GM19023 (cell line): ENCODE measurements at regions not wholly inside any gene's neighbourhood (a gene's known extent, or its start where the extent isn't known, plus 50 kb on each side); places are given as distances from the start of the nearest gene placed in this dataset.
"Not testable (repeated sequence)": the region's sequence is repeated elsewhere in the genome, so short reads cannot be mapped to it uniquely, and the experiment has no call there.

Source experiments
- ATAC-seq: cut with Tn5 transposase; IDR thresholded peaks from one replicate; pipeline ENCODE4 v1.9.1; 2021; ENCODE audit warnings: mild to moderate bottlenecking, moderate library complexity; ENCODE audit not compliant: unreplicated experiment

GRCh38 chr15:20309966-20310365 lies 231.6 kb downstream of the GOLGA6L6 start:
- not testable (repeated sequence) for ATAC-seq

- ATAC-seq, result not testable (repeated sequence)
Observed at GRCh38 chr15:20309395-20309794, 232.2 kb downstream of the GOLGA6L6 start.

GRCh38 chr15:20308027-20308690 lies 233.4 kb downstream of the GOLGA6L6 start:
- ATAC-seq, result not testable (repeated sequence)

GRCh38 chr15:20307137-20307536 lies 234.5 kb downstream of the GOLGA6L6 start:
- not testable (repeated sequence) for ATAC-seq

- ATAC-seq, result not testable (repeated sequence)
Observed at GRCh38 chr15:20306497-20307106, 235.0 kb downstream of the GOLGA6L6 start.

- ATAC-seq, result not testable (repeated sequence)
Observed at GRCh38 chr15:20305912-20306311, 235.7 kb downstream of the GOLGA6L6 start.

- not testable (repeated sequence) for ATAC-seq
Observed at GRCh38 chr15:20305015-20305465, 236.6 kb downstream of the GOLGA6L6 start.

GRCh38 chr15:20304282-20305014 lies 237.2 kb downstream of the GOLGA6L6 start:
- not testable (repeated sequence) for ATAC-seq

GRCh38 chr15:20303248-20304171 lies 238.1 kb downstream of the GOLGA6L6 start:
- ATAC-seq, result not testable (repeated sequence)

GRCh38 chr15:20302141-20303069 lies 239.2 kb downstream of the GOLGA6L6 start:
- not testable (repeated sequence) for ATAC-seq

GRCh38 chr15:20301471-20302081 lies 240.0 kb downstream of the GOLGA6L6 start:
- not testable (repeated sequence) for ATAC-seq

GRCh38 chr15:20301041-20301390 lies 240.6 kb downstream of the GOLGA6L6 start:
- ATAC-seq, result not testable (repeated sequence)

GRCh38 chr15:20300351-20301040 lies 241.1 kb downstream of the GOLGA6L6 start:
- not testable (repeated sequence) for ATAC-seq

GRCh38 chr15:20297603-20298123 lies 243.9 kb downstream of the GOLGA6L6 start:
- not testable (repeated sequence) for ATAC-seq

GRCh38 chr15:20296261-20296660 lies 245.3 kb downstream of the GOLGA6L6 start:
- ATAC-seq, result not testable (repeated sequence)

GRCh38 chr15:20295238-20295811 lies 246.3 kb downstream of the GOLGA6L6 start:
- ATAC-seq, result no peak

GRCh38 chr15:20294651-20295237 lies 246.9 kb downstream of the GOLGA6L6 start:
- no peak for ATAC-seq
